Endothelial cell of umbilical vein (primary cell): ENCODE measurements at regions not wholly inside any gene's neighbourhood (a gene's known extent, or its start where the extent isn't known, plus 50 kb on each side); places are given as distances from the start of the nearest gene placed in this dataset.

Experiments
- BruUV-seq: library from RNA; stranded (reverse); fragments of 400-500 nt; replicated peaks from 2 replicates; lab custom pipeline; 2021; lab: Mats Ljungman, UMichigan
- CTCF ChIA-PET: fragments of 300-600, 350-600 bp; sonication (Branson Sonifier 250); formaldehyde crosslinking; loops from one replicate; lab custom pipeline; 2021; ENCODE audit warnings: antibody characterized with exemption, inconsistent platforms; lab: Charles Lee
- POLR2A ChIA-PET: fragments of 300-600, 350-600 bp; sonication (Branson Sonifier 250); formaldehyde crosslinking; loops from one replicate; lab custom pipeline; 2021; ENCODE audit warnings: antibody characterized with exemption, inconsistent platforms; lab: Charles Lee
- DNase-seq: peaks from one replicate; pipeline ENCODE4 v3.0.0-alpha.2; 2011; ENCODE audit warnings: low read depth, low spot score
- FAIRE-seq: peaks from 2 replicates; lab custom pipeline; 2011; peaks lifted over from hg19 to GRCh38; lab: Jason Lieb, UNC
- H2AFZ ChIP-seq: 2 replicates; pipeline ENCODE4 v1.6.0; 2012; ENCODE audit warnings: low read depth, low read length, control low read depth, inconsistent platforms
- H3K27ac ChIP-seq: 2 replicates; pipeline ENCODE4 v1.5.1; 2011; ENCODE audit warnings: low read depth, mild to moderate bottlenecking, control low read depth, low read length, moderate library complexity; ENCODE audit not compliant: insufficient read depth
- H3K27me3 ChIP-seq, 2 experiments: 2 replicates each; pipeline versions ENCODE4 v1.6.0 to v1.6.1; 2011; ENCODE audit warnings: low read length in 2 of 2, mixed read lengths in 1 of 2; ENCODE audit not compliant: control insufficient read depth in 2 of 2, insufficient read depth in 2 of 2
- H3K36me3 ChIP-seq, 2 experiments: 2 replicates in 1 of 2; 3 replicates in 1 of 2; pipeline ENCODE4 v1.5.1; 2011; ENCODE audit warnings: low read length in 2 of 2, mild to moderate bottlenecking in 1 of 2, moderate library complexity in 1 of 2; ENCODE audit not compliant: control insufficient read depth in 2 of 2, insufficient read depth in 2 of 2; ENCODE audit errors: extremely low read depth in 1 of 2
- H3K4me1 ChIP-seq: 3 replicates; pipeline ENCODE4 v1.5.1; 2011; ENCODE audit warnings: mild to moderate bottlenecking, low read length; ENCODE audit not compliant: control insufficient read depth, insufficient read depth; ENCODE audit errors: extremely low read depth
- H3K4me2 ChIP-seq: 2 replicates; pipeline ENCODE4 v1.6.1; 2011; ENCODE audit warnings: low read length, control low read depth, mixed read lengths; ENCODE audit not compliant: insufficient read depth
- H3K4me3 ChIP-seq, 3 experiments: fragments of 200-600 bp in 1 of 3; sonication (generic), shearing (Covaris generic) in 1 of 3; replicated peaks in 1 of 3; 2 replicates each; pipeline ENCODE4 v1.5.1; 2011 to 2016; ENCODE audit warnings: control low read depth in 3 of 3, low read length in 3 of 3, mild to moderate bottlenecking in 2 of 3, inconsistent platforms in 1 of 3, low read depth in 1 of 3, moderate library complexity in 1 of 3; ENCODE audit not compliant: insufficient read depth in 1 of 3
- H3K79me2 ChIP-seq: 2 replicates; pipeline ENCODE4 v1.6.0; 2012; ENCODE audit warnings: low read length, inconsistent platforms; ENCODE audit not compliant: control insufficient read depth, insufficient read depth
- H3K9ac ChIP-seq: replicated peaks from 2 replicates; pipeline ENCODE3; 2011; ENCODE audit warnings: low read length, control low read depth; ENCODE audit not compliant: insufficient read depth; ENCODE audit errors: extremely low read depth
- H3K9me1 ChIP-seq: replicated peaks from 3 replicates; pipeline ENCODE4 v1.6.0; 2011; ENCODE audit warnings: mild to moderate bottlenecking, low read length; ENCODE audit not compliant: control insufficient read depth, insufficient read depth; ENCODE audit errors: extremely low read depth
- H3K9me3 ChIP-seq: replicated peaks from 2 replicates; pipeline ENCODE4 v1.5.1; 2012; ENCODE audit warnings: low read length, inconsistent platforms; ENCODE audit not compliant: control insufficient read depth, insufficient read depth
- H4K20me1 ChIP-seq: replicated peaks from 2 replicates; pipeline ENCODE3; 2011; ENCODE audit warnings: mild to moderate bottlenecking, low read length; ENCODE audit not compliant: control insufficient read depth, insufficient read depth; ENCODE audit errors: extremely low read depth
- EZH2 ChIP-seq: IDR thresholded peaks from 2 replicates; pipeline ENCODE4 v1.6.1; 2012; ENCODE audit warnings: borderline replicate concordance, low read depth, mild to moderate bottlenecking, moderate library complexity, low read length, inconsistent platforms; ENCODE audit not compliant: severe bottlenecking
- FOS ChIP-seq: IDR thresholded peaks from 2 replicates; pipeline ENCODE4 v1.6.1; 2011; ENCODE audit warnings: mild to moderate bottlenecking, low read length, moderate library complexity, borderline replicate concordance; ENCODE audit not compliant: insufficient read depth
- GATA2 ChIP-seq: IDR thresholded peaks from 2 replicates; pipeline ENCODE4 v1.7.0; 2011; ENCODE audit warnings: low read depth, mild to moderate bottlenecking, moderate library complexity, mixed read lengths, low read length; ENCODE audit not compliant: insufficient read length, insufficient read depth
- JUN ChIP-seq: IDR thresholded peaks from 2 replicates; pipeline ENCODE4 v1.6.1; 2011; ENCODE audit warnings: borderline replicate concordance, low read depth; ENCODE audit not compliant: insufficient read length, insufficient read depth
- MAX ChIP-seq: IDR thresholded peaks from 2 replicates; pipeline ENCODE4 v1.6.1; 2011; ENCODE audit not compliant: insufficient read depth, insufficient read length
- MYC ChIP-seq: IDR thresholded peaks from one replicate; pipeline ENCODE4 v1.6.1; 2011; ENCODE audit warnings: mild to moderate bottlenecking, low read depth, low read length
- POLR2A ChIP-seq: IDR thresholded peaks from 2 replicates; pipeline ENCODE4 v1.6.1; 2012; ENCODE audit warnings: low read depth, mild to moderate bottlenecking, control low read depth, low read length
- POLR2AphosphoS5 ChIP-seq: IDR thresholded peaks from 2 replicates; pipeline ENCODE4 v1.6.1; 2012; ENCODE audit warnings: low read depth, mild to moderate bottlenecking, control low read depth, low read length, moderate library complexity; ENCODE audit not compliant: insufficient read depth
- dilution Hi-C: fragments of 300-500 bp; cut with MboI; formaldehyde crosslinking; loops from one replicate; pipeline ENCODE4 v1.15.0; 2019; ENCODE audit warnings: low sequenced_read_pairs; ENCODE audit not compliant: extremely low pct_ligation_motif_present
- intact Hi-C: fragments of 100-400 bp; cut with micrococcal nuclease; formaldehyde crosslinking; loops from one replicate; pipeline ENCODE4 v1.10.0; 2022
- TF ChIP-seq, protein P1 (sequence below), 2 donors: IDR thresholded peaks; 1 replicate in 1 of 2; 2 replicates in 1 of 2; pipeline ENCODE4 v1.5.1; 2011; ENCODE audit warnings: low read length in 2 of 2, mild to moderate bottlenecking in 2 of 2, moderate library complexity in 2 of 2, control low read depth in 1 of 2, inconsistent platforms in 1 of 2, low read depth in 1 of 2; ENCODE audit not compliant: insufficient read depth in 1 of 2; ENCODE audit errors: extremely low read depth in 1 of 2

DNA sequence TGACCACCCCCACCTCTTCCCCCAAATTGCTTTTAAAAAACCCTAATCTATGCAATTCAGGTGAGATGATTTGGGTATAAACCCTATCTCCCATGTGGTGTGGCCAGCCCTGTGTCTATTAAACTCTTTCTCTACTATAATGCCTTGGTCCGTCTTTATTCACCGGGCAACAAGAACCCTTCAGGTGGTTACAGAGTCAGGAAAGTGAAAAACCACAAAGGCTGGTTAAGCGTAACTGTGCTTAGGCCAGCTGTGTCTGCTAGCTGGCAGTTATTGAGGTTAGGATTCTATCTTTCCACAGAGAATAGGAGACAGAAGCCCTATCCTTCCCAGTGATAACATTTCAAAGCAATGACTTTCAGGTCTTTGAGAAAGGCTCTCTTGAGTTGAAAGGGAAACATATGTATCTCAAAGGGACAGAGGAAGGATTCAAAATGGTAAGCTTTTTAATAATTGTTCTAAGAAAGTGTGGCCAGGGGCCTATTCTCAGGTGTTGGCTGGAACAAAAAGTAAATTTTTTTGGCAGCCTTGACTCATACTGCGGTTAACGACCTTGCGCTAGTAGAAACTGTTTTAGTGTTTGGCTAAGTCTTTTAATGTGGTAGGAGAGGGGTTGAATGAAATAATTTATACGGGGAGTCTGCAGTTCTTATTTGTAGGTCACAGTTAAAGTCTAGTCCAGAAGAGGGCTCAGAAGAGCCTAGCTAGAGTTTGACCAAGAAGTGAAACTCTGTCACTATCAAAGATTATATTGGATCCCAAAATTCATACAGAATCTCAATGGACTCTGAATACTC lies 89.0 kb downstream of the NPAP1 start:
- TF ChIP-seq MAX (no peak), MYC (no peak), FOS (no peak), POLR2AphosphoS5 (no peak), POLR2A (no peak), GATA2 (no peak), EZH2 (no peak), JUN (no peak)
- TF ChIP-seq, protein P1, sequence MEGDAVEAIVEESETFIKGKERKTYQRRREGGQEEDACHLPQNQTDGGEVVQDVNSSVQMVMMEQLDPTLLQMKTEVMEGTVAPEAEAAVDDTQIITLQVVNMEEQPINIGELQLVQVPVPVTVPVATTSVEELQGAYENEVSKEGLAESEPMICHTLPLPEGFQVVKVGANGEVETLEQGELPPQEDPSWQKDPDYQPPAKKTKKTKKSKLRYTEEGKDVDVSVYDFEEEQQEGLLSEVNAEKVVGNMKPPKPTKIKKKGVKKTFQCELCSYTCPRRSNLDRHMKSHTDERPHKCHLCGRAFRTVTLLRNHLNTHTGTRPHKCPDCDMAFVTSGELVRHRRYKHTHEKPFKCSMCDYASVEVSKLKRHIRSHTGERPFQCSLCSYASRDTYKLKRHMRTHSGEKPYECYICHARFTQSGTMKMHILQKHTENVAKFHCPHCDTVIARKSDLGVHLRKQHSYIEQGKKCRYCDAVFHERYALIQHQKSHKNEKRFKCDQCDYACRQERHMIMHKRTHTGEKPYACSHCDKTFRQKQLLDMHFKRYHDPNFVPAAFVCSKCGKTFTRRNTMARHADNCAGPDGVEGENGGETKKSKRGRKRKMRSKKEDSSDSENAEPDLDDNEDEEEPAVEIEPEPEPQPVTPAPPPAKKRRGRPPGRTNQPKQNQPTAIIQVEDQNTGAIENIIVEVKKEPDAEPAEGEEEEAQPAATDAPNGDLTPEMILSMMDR (IDR thresholded peaks at IDR 0.05; ENCODE audit: extremely low read depth in 1 of 2, insufficient read depth in 1 of 2, low read depth in 1 of 2, low read length in 2 of 2): no peak
- no peak overlapping the region for H3K4me2 ChIP-seq
- FAIRE-seq: no peak
- H3K9ac ChIP-seq: no peak overlapping the region
- no peak overlapping the region for H3K4me3 ChIP-seq
- dilution Hi-C loops (no loop called here), intact Hi-C loops (no loop called here)
- ChIA-PET CTCF (no interaction called here), POLR2A (no interaction called here)
- no peaks in the 10 kb centered on the region for H3K9me1 ChIP-seq
- BruUV-seq: no TSS peak
- no peaks in the 10 kb centered on the region for H3K27me3 ChIP-seq
- H3K27ac ChIP-seq: no peak overlapping the region
- no peaks in the 10 kb centered on the region for H3K36me3 ChIP-seq
- no peak overlapping the region for H2AFZ ChIP-seq
- DNase-seq: no peak
- H3K9me3 ChIP-seq: no peaks in the 10 kb centered on the region
- H4K20me1 ChIP-seq: no peaks in the 10 kb centered on the region
- no peaks in the 10 kb centered on the region for H3K4me1 ChIP-seq
- no peaks in the 10 kb centered on the region for H3K79me2 ChIP-seq
